ENCODE measurements at regions not wholly inside any gene's neighbourhood (a gene's known extent, or its start where the extent isn't known, plus 50 kb on each side); places are given as distances from the start of the nearest gene placed in this dataset.

- ChIA-PET POLR2A (interaction anchor here (0.7 kb wide), 1 partner anchor 142 kb away, joined by 3 read pairs; no protein-coding TSS in a partner anchor), CTCF (interaction anchor here (0.6 kb wide), 1 partner anchor 770 kb away, joined by 3 read pairs; no protein-coding TSS in a partner anchor)
- no peak overlapping the region for H3K27ac ChIP-seq (ENCODE audit: extremely low read depth, low read depth, low read length)
- H3K9me3 ChIP-seq (ENCODE audit: control insufficient read depth, insufficient read depth, low read depth, low read length) = no peaks in the 10 kb centered on the region
- H3K4me3 ChIP-seq (ENCODE audit: low read depth, low read length) = no peak overlapping the region
- H3K36me3 ChIP-seq (ENCODE audit: control insufficient read depth in 2 of 2, insufficient read depth in 1 of 2, low read length in 2 of 2) = no peaks in the 10 kb centered on the region
- no peaks in the 10 kb centered on the region; the same call in 1 of the 2 replicates for H3K4me1 ChIP-seq (ENCODE audit: control insufficient read depth, insufficient read depth, low read length)
- TF ChIP-seq FEZF1 (tag by site-specific recombination; IDR thresholded peaks at IDR 0.05) (peak; percentile 53; the same call in 1 of the 2 replicates), ZNF423 (tag by site-specific recombination; IDR thresholded peaks at IDR 0.05) (no peak), MEIS1 (CRISPR knock-in tag; IDR thresholded peaks at IDR 0.05; ENCODE audit: borderline replicate concordance) (peak; percentile 26; the same call in 1 of the 2 replicates), OSR2 (tag by site-specific recombination; IDR thresholded peaks at IDR 0.05) (no peak), ZNF174 (tag by site-specific recombination; IDR thresholded peaks at IDR 0.05) (no peak), ZNF157 (tag by site-specific recombination; IDR thresholded peaks at IDR 0.05) (no peak), ZSCAN4 (tag by site-specific recombination; IDR thresholded peaks at IDR 0.05) (no peak), SALL2 (tag by site-specific recombination; IDR thresholded peaks at IDR 0.05; ENCODE audit: borderline replicate concordance) (no peak)
- TF ChIP-seq, protein P1, sequence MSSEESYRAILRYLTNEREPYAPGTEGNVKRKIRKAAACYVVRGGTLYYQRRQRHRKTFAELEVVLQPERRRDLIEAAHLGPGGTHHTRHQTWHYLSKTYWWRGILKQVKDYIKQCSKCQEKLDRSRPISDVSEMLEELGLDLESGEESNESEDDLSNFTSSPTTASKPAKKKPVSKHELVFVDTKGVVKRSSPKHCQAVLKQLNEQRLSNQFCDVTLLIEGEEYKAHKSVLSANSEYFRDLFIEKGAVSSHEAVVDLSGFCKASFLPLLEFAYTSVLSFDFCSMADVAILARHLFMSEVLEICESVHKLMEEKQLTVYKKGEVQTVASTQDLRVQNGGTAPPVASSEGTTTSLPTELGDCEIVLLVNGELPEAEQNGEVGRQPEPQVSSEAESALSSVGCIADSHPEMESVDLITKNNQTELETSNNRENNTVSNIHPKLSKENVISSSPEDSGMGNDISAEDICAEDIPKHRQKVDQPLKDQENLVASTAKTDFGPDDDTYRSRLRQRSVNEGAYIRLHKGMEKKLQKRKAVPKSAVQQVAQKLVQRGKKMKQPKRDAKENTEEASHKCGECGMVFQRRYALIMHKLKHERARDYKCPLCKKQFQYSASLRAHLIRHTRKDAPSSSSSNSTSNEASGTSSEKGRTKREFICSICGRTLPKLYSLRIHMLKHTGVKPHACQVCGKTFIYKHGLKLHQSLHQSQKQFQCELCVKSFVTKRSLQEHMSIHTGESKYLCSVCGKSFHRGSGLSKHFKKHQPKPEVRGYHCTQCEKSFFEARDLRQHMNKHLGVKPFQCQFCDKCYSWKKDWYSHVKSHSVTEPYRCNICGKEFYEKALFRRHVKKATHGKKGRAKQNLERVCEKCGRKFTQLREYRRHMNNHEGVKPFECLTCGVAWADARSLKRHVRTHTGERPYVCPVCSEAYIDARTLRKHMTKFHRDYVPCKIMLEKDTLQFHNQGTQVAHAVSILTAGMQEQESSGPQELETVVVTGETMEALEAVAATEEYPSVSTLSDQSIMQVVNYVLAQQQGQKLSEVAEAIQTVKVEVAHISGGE (tag by site-specific recombination; conservative IDR thresholded peaks at IDR 0.05; ENCODE audit: low read depth) = no peak
These were observed 136.6 kb upstream of the RARB start for GRCh38 chr3:25291481-25291905.

DNA sequence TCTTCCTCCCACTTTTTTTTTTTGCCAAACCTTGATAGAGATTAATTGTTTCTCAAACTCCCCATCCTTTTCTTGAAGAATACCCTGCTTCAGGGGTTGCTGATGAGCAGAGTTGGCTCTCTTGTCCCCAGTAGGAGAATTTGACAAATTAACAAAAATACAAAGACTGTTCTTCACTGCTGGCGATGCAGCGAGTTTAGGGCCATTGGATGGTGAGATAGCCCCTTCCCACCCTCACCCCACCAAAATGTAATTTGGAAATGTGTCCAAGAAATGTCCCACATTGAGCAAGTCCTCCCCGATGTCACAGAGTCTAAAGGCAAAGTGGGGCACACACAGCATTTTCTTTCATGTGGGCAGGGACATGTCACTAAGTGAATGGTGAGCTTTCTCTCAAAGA is 136.0 kb upstream of the RARB start:
- Histone ChIP-seq H3K4me1 (ENCODE audit: control insufficient read depth, insufficient read depth, low read length) (no peaks in the 10 kb centered on the region; the same call in 1 of the 2 replicates), H3K36me3 (ENCODE audit: control insufficient read depth in 2 of 2, insufficient read depth in 1 of 2, low read length in 2 of 2) (no peaks in the 10 kb centered on the region), H3K9me3 (ENCODE audit: control insufficient read depth, insufficient read depth, low read depth, low read length) (no peaks in the 10 kb centered on the region), H3K4me3 (ENCODE audit: low read depth, low read length) (no peak overlapping the region), H3K27ac (ENCODE audit: extremely low read depth, low read depth, low read length) (no peak overlapping the region)
- TF ChIP-seq ZNF211 (tag by site-specific recombination; IDR thresholded peaks at IDR 0.05; ENCODE audit: low read depth) (no peak), ZNF138 (tag by site-specific recombination; IDR thresholded peaks at IDR 0.05; ENCODE audit: borderline replicate concordance) (no peak), ZNF571 (tag by site-specific recombination; IDR thresholded peaks at IDR 0.05) (no peak), MYNN (tag by site-specific recombination; IDR thresholded peaks at IDR 0.05; ENCODE audit: borderline replicate concordance) (no peak), ZNF623 (tag by site-specific recombination; IDR thresholded peaks at IDR 0.05) (no peak), BCL11B (tag by site-specific recombination; IDR thresholded peaks at IDR 0.05; ENCODE audit: low read depth) (no peak), YY2 (tag by site-specific recombination; IDR thresholded peaks at IDR 0.05) (no peak), GLI4 (tag by site-specific recombination; IDR thresholded peaks at IDR 0.05) (no peak), HOXC10 (CRISPR knock-in tag; IDR thresholded peaks at IDR 0.05) (no peak), ZNF184 (tag by site-specific recombination; IDR thresholded peaks at IDR 0.05) (no peak), ZNF16 (tag by site-specific recombination; IDR thresholded peaks at IDR 0.05; ENCODE audit: low read depth) (no peak), PRDM6 (tag by site-specific recombination; IDR thresholded peaks at IDR 0.05) (no peak), ZNF777 (tag by site-specific recombination; IDR thresholded peaks at IDR 0.05; ENCODE audit: borderline replicate concordance) (no peak), ZFP37 (tag by site-specific recombination; IDR thresholded peaks at IDR 0.05) (no peak), SCRT1 (tag by site-specific recombination; IDR thresholded peaks at IDR 0.05; ENCODE audit: borderline replicate concordance) (no peak), HOXD13 (CRISPR knock-in tag; IDR thresholded peaks at IDR 0.05; ENCODE audit: borderline replicate concordance) (no peak), ZNF416 (tag by site-specific recombination; IDR thresholded peaks at IDR 0.05) (no peak)
- TF ChIP-seq, protein P2, sequence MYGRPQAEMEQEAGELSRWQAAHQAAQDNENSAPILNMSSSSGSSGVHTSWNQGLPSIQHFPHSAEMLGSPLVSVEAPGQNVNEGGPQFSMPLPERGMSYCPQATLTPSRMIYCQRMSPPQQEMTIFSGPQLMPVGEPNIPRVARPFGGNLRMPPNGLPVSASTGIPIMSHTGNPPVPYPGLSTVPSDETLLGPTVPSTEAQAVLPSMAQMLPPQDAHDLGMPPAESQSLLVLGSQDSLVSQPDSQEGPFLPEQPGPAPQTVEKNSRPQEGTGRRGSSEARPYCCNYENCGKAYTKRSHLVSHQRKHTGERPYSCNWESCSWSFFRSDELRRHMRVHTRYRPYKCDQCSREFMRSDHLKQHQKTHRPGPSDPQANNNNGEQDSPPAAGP (tag by site-specific recombination; IDR thresholded peaks at IDR 0.05) = no peak
- TF ChIP-seq, protein P3, sequence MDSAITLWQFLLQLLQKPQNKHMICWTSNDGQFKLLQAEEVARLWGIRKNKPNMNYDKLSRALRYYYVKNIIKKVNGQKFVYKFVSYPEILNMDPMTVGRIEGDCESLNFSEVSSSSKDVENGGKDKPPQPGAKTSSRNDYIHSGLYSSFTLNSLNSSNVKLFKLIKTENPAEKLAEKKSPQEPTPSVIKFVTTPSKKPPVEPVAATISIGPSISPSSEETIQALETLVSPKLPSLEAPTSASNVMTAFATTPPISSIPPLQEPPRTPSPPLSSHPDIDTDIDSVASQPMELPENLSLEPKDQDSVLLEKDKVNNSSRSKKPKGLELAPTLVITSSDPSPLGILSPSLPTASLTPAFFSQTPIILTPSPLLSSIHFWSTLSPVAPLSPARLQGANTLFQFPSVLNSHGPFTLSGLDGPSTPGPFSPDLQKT (IDR thresholded peaks at IDR 0.05; ENCODE audit: borderline replicate concordance, low read depth, low read length) = no peak
- ChIA-PET CTCF (interaction anchor here (0.6 kb wide), 1 partner anchor 19 kb away, joined by 6 read pairs; no protein-coding TSS in a partner anchor), POLR2A (no interaction called here)

All from HEK293 (cell line).